ENCODE measurements at regions not wholly inside any gene's neighbourhood (a gene's known extent, or its start where the extent isn't known, plus 50 kb on each side); places are given as distances from the start of the nearest gene placed in this dataset.

GRCh38 chr1:208419746-208420420, 175.7 kb upstream of the PLXNA2 start:
- no peak for DNase-seq (ENCODE audit: low read depth)

GRCh38 chr1:208420696-208421095, 176.5 kb upstream of the PLXNA2 start:
- no peak for DNase-seq (ENCODE audit: low read depth)

- DNase-seq (ENCODE audit: low read depth), result no peak
Observed at GRCh38 chr1:208421486-208421885, 177.3 kb upstream of the PLXNA2 start.

GRCh38 chr1:208423526-208423925, 179.3 kb upstream of the PLXNA2 start:
- DNase-seq (ENCODE audit: low read depth), result no peak

- DNase-seq (ENCODE audit: low read depth), result no peak
Observed at GRCh38 chr1:208425096-208425495, 180.9 kb upstream of the PLXNA2 start.

GRCh38 chr1:208430220-208430619, 186.0 kb upstream of the PLXNA2 start:
- DNase-seq (ENCODE audit: low read depth), result no peak

- DNase-seq (ENCODE audit: low read depth), result peak; percentile 3
Observed at GRCh38 chr1:208431721-208432120, 187.5 kb upstream of the PLXNA2 start.

- DNase-seq (ENCODE audit: low read depth), result no peak
Observed at GRCh38 chr1:208432346-208432745, 188.2 kb upstream of the PLXNA2 start.

- DNase-seq (ENCODE audit: low read depth), result no peak
Observed at GRCh38 chr1:208433086-208433485, 188.9 kb upstream of the PLXNA2 start.

- no peak for DNase-seq (ENCODE audit: low read depth)
Observed at GRCh38 chr1:208433971-208434370, 189.8 kb upstream of the PLXNA2 start.

- no peak for DNase-seq (ENCODE audit: low read depth)
Observed at GRCh38 chr1:208437401-208437800, 193.2 kb upstream of the PLXNA2 start.

- DNase-seq (ENCODE audit: low read depth), result no peak
Observed at GRCh38 chr1:208438112-208438699, 194.0 kb upstream of the PLXNA2 start.

- DNase-seq (ENCODE audit: low read depth), result no peak
Observed at GRCh38 chr1:208445758-208446203, 201.6 kb upstream of the PLXNA2 start.

- DNase-seq (ENCODE audit: low read depth), result no peak
Observed at GRCh38 chr1:208446271-208446691, 202.1 kb upstream of the PLXNA2 start.

GRCh38 chr1:208448425-208448824, 204.2 kb upstream of the PLXNA2 start:
- DNase-seq (ENCODE audit: low read depth), result no peak

GRCh38 chr1:208449951-208450350, 205.8 kb upstream of the PLXNA2 start:
- DNase-seq (ENCODE audit: low read depth), result no peak

GRCh38 chr1:208450958-208451357, 206.8 kb upstream of the PLXNA2 start:
- DNase-seq (ENCODE audit: low read depth), result no peak

GRCh38 chr1:208455821-208456220, 211.6 kb upstream of the PLXNA2 start:
- no peak for DNase-seq (ENCODE audit: low read depth)

- DNase-seq (ENCODE audit: low read depth), result no peak
Observed at GRCh38 chr1:208456487-208456886, 212.3 kb upstream of the PLXNA2 start.

GRCh38 chr1:208460823-208461222, 216.6 kb upstream of the PLXNA2 start:
- no peak for DNase-seq (ENCODE audit: low read depth)

GRCh38 chr1:208461680-208462079, 217.5 kb upstream of the PLXNA2 start:
- DNase-seq (ENCODE audit: low read depth), result no peak

- no peak for DNase-seq (ENCODE audit: low read depth)
Observed at GRCh38 chr1:208462761-208463160, 218.6 kb upstream of the PLXNA2 start.

GRCh38 chr1:208465266-208465665, 221.1 kb upstream of the PLXNA2 start:
- DNase-seq (ENCODE audit: low read depth), result no peak
